Epithelial cell of esophagus (primary cell): ENCODE measurements at regions not wholly inside any gene's neighbourhood (a gene's known extent, or its start where the extent isn't known, plus 50 kb on each side); places are given as distances from the start of the nearest gene placed in this dataset.

Experiments
- DNase-seq: peaks from one replicate; pipeline ENCODE4 v3.0.0; 2010; ENCODE audit warnings: low read depth
- H3K4me3 ChIP-seq: 2 replicates; pipeline ENCODE4 v1.5.1; 2011; ENCODE audit warnings: mild to moderate bottlenecking, low read length, control low read depth
- CTCF ChIP-seq: IDR thresholded peaks from 2 replicates; pipeline ENCODE4 v1.5.1; 2011; ENCODE audit warnings: low read depth, mild to moderate bottlenecking, low read length, control low read depth, inconsistent platforms; ENCODE audit not compliant: insufficient read depth; ENCODE audit errors: missing control alignments

DNA sequence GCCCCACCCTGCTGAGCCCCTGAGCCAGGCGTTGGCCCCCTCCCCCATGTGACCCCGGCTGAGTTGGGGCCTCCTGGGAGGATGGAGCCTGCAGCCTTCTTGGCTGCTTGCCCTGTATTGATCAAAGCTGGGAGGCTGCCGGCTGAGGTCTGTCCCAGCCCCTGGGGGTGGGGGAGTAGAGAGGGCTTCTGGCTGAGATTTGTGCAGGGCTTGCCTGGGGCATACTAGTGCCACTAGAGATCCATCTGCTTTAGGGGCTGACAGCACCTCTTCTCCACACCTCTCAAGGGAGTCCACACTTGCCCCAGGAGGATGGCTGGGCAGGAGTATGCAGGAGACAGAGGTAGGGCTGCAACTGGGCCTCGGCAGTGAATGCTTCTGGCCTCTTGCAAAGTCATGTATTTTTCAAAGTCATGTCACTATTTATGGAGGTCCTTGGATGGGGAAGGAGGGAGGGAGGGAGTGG is 53.6 kb upstream of the SSBP3 start:
- TF ChIP-seq CTCF = no peak
- no peak overlapping the region for H3K4me3 ChIP-seq
- DNase-seq = no peak

- no peak for DNase-seq
- H3K4me3 ChIP-seq = no peak overlapping the region
- no peak for TF ChIP-seq CTCF
Measured at GRCh38 chr1:54459140-54459539, 52.9 kb upstream of the SSBP3 start.

- DNase-seq = no peak
- H3K4me3 ChIP-seq = no peak overlapping the region
- no peak for TF ChIP-seq CTCF
Measured at GRCh38 chr1:54456921-54457529, 50.8 kb upstream of the SSBP3 start.

- no peak for DNase-seq
- TF ChIP-seq CTCF = no peak
- no peak overlapping the region for H3K4me3 ChIP-seq
Measured at GRCh38 chr1:54456361-54456760, 50.2 kb upstream of the SSBP3 start.
